Trophoblast cell (in vitro differentiated cells and primary cell): ENCODE measurements at regions not wholly inside any gene's neighbourhood (a gene's known extent, or its start where the extent isn't known, plus 50 kb on each side); places are given as distances from the start of the nearest gene placed in this dataset.
A peak's percentile ranks its signal among the peaks of the same experiment; 100 is the strongest.

Source experiments
- DNase-seq, 2 donors: peaks; one replicate each; pipeline ENCODE4 v3.0.0-alpha.2; 2016
- H2AFZ ChIP-seq: 2 replicates; pipeline ENCODE4 v1.6.1; 2013; ENCODE audit warnings: low read length, moderate library complexity, mild to moderate bottlenecking; ENCODE audit not compliant: insufficient read depth, poor library complexity
- H2AK5ac ChIP-seq: 2 replicates; pipeline ENCODE4 v1.6.1; 2013; ENCODE audit warnings: mild to moderate bottlenecking, low read length
- H2BK120ac ChIP-seq: 2 replicates; pipeline ENCODE4 v1.6.1; 2013; ENCODE audit warnings: low read length, mild to moderate bottlenecking, moderate library complexity; ENCODE audit not compliant: insufficient read depth, poor library complexity
- H2BK12ac ChIP-seq: 2 replicates; pipeline ENCODE4 v1.6.1; 2013; ENCODE audit warnings: mild to moderate bottlenecking, low read length, moderate library complexity
- H2BK5ac ChIP-seq: 2 replicates; pipeline ENCODE4 v1.6.1; 2013; ENCODE audit warnings: low read length, low read depth, moderate library complexity, mild to moderate bottlenecking; ENCODE audit not compliant: poor library complexity
- H3K14ac ChIP-seq: 2 replicates; pipeline ENCODE4 v1.6.1; 2013; ENCODE audit warnings: mild to moderate bottlenecking, low read length
- H3K18ac ChIP-seq: 2 replicates; pipeline ENCODE4 v1.6.1; 2013; ENCODE audit warnings: mild to moderate bottlenecking, low read length
- H3K23ac ChIP-seq: 2 replicates; pipeline ENCODE4 v1.6.1; 2013; ENCODE audit warnings: low read length
- H3K27ac ChIP-seq: 2 replicates; pipeline ENCODE4 v1.5.1; 2013; ENCODE audit warnings: low read depth, mild to moderate bottlenecking, inconsistent platforms, low read length, moderate library complexity
- H3K27me3 ChIP-seq: 2 replicates; pipeline ENCODE4 v1.6.1; 2013; ENCODE audit warnings: inconsistent platforms, mild to moderate bottlenecking, low read length, moderate library complexity; ENCODE audit not compliant: insufficient read depth
- H3K36me3 ChIP-seq, 2 experiments: 1 replicate in 1 of 2; 2 replicates in 1 of 2; pipeline ENCODE4 v1.6.1; 2013; ENCODE audit warnings: low read length in 2 of 2, mild to moderate bottlenecking in 2 of 2, moderate library complexity in 1 of 2; ENCODE audit not compliant: insufficient read depth in 2 of 2, control insufficient read depth in 1 of 2
- H3K4ac ChIP-seq: 2 replicates; pipeline ENCODE4 v1.6.1; 2013; ENCODE audit warnings: low read depth, mild to moderate bottlenecking, low read length, moderate library complexity
- H3K4me1 ChIP-seq, 2 experiments: 1 replicate in 1 of 2; 2 replicates in 1 of 2; pipeline ENCODE4 v1.6.1; 2013; ENCODE audit warnings: low read length in 2 of 2, mild to moderate bottlenecking in 2 of 2, moderate library complexity in 1 of 2; ENCODE audit not compliant: insufficient read depth in 2 of 2, control insufficient read depth in 1 of 2
- H3K4me2 ChIP-seq: 2 replicates; pipeline ENCODE4 v1.6.1; 2013; ENCODE audit warnings: inconsistent platforms, mild to moderate bottlenecking, low read length, moderate library complexity
- H3K4me3 ChIP-seq: 2 replicates; pipeline ENCODE4 v1.5.1; 2013; ENCODE audit warnings: mild to moderate bottlenecking, low read depth, low read length, inconsistent platforms
- H3K79me1 ChIP-seq: one replicate; pipeline ENCODE4 v1.6.1; 2013; ENCODE audit warnings: low read length
- H3K79me2 ChIP-seq: 2 replicates; pipeline ENCODE4 v1.6.1; 2013; ENCODE audit warnings: low read length, mild to moderate bottlenecking; ENCODE audit not compliant: control insufficient read depth, insufficient read depth, poor library complexity
- H3K9ac ChIP-seq: 2 replicates; pipeline ENCODE4 v1.6.1; 2013; ENCODE audit warnings: mild to moderate bottlenecking, low read length
- H3K9me3 ChIP-seq: 2 replicates; pipeline ENCODE4 v1.6.1; 2013; ENCODE audit warnings: low read depth, mild to moderate bottlenecking, control low read depth, inconsistent platforms, low read length; ENCODE audit not compliant: insufficient read depth
- H4K12ac ChIP-seq: 2 replicates; pipeline ENCODE4 v1.6.1; 2013; ENCODE audit warnings: low read depth, mild to moderate bottlenecking, low read length, moderate library complexity
- H4K8ac ChIP-seq: 2 replicates; pipeline ENCODE4 v1.6.1; 2013; ENCODE audit warnings: low read depth, mild to moderate bottlenecking, low read length, moderate library complexity
- H4K91ac ChIP-seq: one replicate; pipeline ENCODE4 v1.6.1; 2013; ENCODE audit warnings: low read depth, mild to moderate bottlenecking, low read length, moderate library complexity
- WGBS: extraction: QIAGEN DNeasy Blood & Tissue Kit; methylation state at CpG from one replicate; pipeline ENCODE4 v1.1.7; 2013; ENCODE audit warnings: missing lambda C conversion rate; ENCODE audit not compliant: insufficient read length, insufficient coverage; ENCODE audit errors: extremely low coverage; 5-methylcytosine and 5-hydroxymethylcytosine counted together

DNA sequence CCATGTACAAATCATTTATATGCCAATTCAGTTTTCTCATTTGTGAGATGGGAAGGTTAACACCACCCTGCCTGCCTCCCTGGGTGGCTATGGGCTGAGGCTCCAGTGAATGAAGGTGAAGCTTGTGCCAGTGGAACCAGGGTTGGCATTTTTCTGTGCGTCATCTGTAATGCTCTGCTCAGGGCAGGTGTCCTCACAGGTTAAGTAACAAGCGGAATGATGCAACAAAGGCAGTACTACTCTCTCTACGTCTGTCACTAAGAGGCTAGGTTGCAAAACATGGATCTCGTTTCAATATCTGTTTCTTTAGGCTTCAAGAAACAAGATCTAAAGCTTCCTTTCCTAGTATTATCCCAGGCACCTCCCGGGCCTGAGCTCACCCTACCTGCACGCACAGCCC, 67.0 kb upstream of the ZNF648 start:
- peak; percentile 80 to 97 for DNase-seq
- H2BK12ac ChIP-seq, result no peak overlapping the region
- H4K91ac ChIP-seq, result no peak overlapping the region
- no peak overlapping the region for H3K14ac ChIP-seq
- no peak overlapping the region for H4K12ac ChIP-seq
- no peaks in the 10 kb centered on the region for H3K36me3 ChIP-seq
- H3K4me1 ChIP-seq, result no peaks in the 10 kb centered on the region
- no peaks in the 10 kb centered on the region for H3K79me1 ChIP-seq
- no peak overlapping the region for H3K4me2 ChIP-seq
- no peak overlapping the region for H2AK5ac ChIP-seq
- H4K8ac ChIP-seq, result no peak overlapping the region
- no CpG with 5 or more reads among the region's 6 CpGs for WGBS
- H3K4me3 ChIP-seq, result peak overlapping the region; percentile 23
- H2BK120ac ChIP-seq, result no peak overlapping the region
- H3K23ac ChIP-seq, result no peak overlapping the region
- H3K4ac ChIP-seq, result no peak overlapping the region
- H2BK5ac ChIP-seq, result no peak overlapping the region
- H3K9ac ChIP-seq, result peak overlapping the region; percentile 46
- no peaks in the 10 kb centered on the region for H3K79me2 ChIP-seq
- H3K27me3 ChIP-seq, result no peaks in the 10 kb centered on the region
- H3K9me3 ChIP-seq, result no peaks in the 10 kb centered on the region
- H3K27ac ChIP-seq, result no peak overlapping the region
- no peak overlapping the region for H2AFZ ChIP-seq
- H3K18ac ChIP-seq, result no peak overlapping the region

DNA sequence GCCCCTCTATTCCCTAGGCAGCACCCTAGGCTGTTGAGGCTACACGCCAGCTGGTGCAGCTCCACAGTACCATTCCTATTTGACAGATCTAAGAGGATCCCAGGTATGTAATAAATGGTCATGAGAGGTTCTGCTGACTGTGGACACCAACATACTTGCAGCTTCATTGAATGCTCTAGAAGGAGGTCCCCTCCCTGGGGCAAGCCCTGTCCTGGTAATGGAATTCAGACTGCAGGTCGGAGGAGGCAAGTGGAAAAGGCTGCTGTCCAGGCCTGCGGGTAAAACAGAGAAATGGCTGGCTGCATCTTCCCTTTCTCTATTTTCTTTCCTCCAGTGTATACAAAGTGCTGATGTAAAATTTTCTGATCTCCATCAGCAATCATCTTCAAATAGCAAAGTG, 66.1 kb upstream of the ZNF648 start:
- Histone ChIP-seq H3K27me3 (no peaks in the 10 kb centered on the region), H2BK5ac (no peak overlapping the region)
- no CpG with 5 or more reads among the region's 3 CpGs for WGBS

GRCh38 chr1:182126272-182126800, 64.8 kb upstream of the ZNF648 start:
- Histone ChIP-seq H3K4me3 (no peak overlapping the region), H3K36me3 (no peaks in the 10 kb centered on the region), H3K14ac (no peak overlapping the region), H3K23ac (no peak overlapping the region), H3K79me2 (no peaks in the 10 kb centered on the region), H2BK120ac (no peak overlapping the region), H2BK12ac (no peak overlapping the region), H3K9me3 (no peaks in the 10 kb centered on the region), H3K27ac (no peak overlapping the region), H2AK5ac (no peak overlapping the region), H3K4me2 (no peak overlapping the region), H3K27me3 (no peaks in the 10 kb centered on the region), H3K4me1 (peaks cover 6% of the 10 kb centered on the region in 2 experiments), H4K8ac (no peak overlapping the region), H4K91ac (no peak overlapping the region), H2AFZ (no peak overlapping the region), H3K4ac (no peak overlapping the region), H3K18ac (no peak overlapping the region), H3K79me1 (no peaks in the 10 kb centered on the region), H3K9ac (no peak overlapping the region), H2BK5ac (no peak overlapping the region), H4K12ac (no peak overlapping the region)
- DNase-seq, result peak in 1 of 2 donors; percentile 52
- no CpG with 5 or more reads among the region's 2 CpGs for WGBS

More for the DNA sequence above, 66.1 kb upstream of the ZNF648 start:
- Histone ChIP-seq H4K91ac (no peak overlapping the region), H2BK12ac (no peak overlapping the region), H3K9ac (no peak overlapping the region), H3K4me1 (no peaks in the 10 kb centered on the region), H3K4ac (no peak overlapping the region), H3K27ac (no peak overlapping the region), H4K8ac (no peak overlapping the region), H2BK120ac (no peak overlapping the region), H3K4me3 (no peak overlapping the region), H2AFZ (no peak overlapping the region), H2AK5ac (no peak overlapping the region), H3K23ac (no peak overlapping the region), H3K18ac (no peak overlapping the region), H3K79me1 (no peaks in the 10 kb centered on the region), H3K36me3 (no peaks in the 10 kb centered on the region), H3K9me3 (no peaks in the 10 kb centered on the region), H3K4me2 (no peak overlapping the region), H4K12ac (no peak overlapping the region), H3K14ac (no peak overlapping the region), H3K79me2 (no peaks in the 10 kb centered on the region)
- DNase-seq, result peak; percentile 74 to 82

DNA sequence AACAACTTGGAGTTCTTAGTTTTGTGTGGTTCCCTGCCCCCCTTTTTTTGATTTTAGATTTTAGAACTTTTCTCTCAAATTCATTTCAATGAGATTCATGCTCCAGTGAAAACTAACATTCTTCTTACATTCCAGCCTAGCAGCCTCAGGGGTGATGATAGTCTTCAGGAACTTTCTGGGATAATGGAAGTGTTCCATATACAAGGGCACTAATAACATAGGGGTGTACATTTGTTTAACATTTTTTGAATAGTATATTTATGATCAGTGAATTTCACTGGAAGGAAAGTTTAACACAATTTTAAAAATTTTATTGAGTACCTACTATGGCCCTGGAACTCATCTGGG, 61.4 kb upstream of the ZNF648 start:
- no peak overlapping the region for H2BK120ac ChIP-seq
- H2AK5ac ChIP-seq, result no peak overlapping the region
- H3K27me3 ChIP-seq, result no peaks in the 10 kb centered on the region
- H3K18ac ChIP-seq, result no peak overlapping the region
- H3K9ac ChIP-seq, result no peak overlapping the region
- no peak overlapping the region for H2AFZ ChIP-seq
- no peak overlapping the region for H2BK12ac ChIP-seq
- H3K79me1 ChIP-seq, result peaks cover 1% of the 10 kb centered on the region
- peak; percentile 40 to 80 for DNase-seq
- H3K36me3 ChIP-seq, result no peaks in the 10 kb centered on the region
- H3K4ac ChIP-seq, result no peak overlapping the region
- H3K14ac ChIP-seq, result no peak overlapping the region
- no peak overlapping the region for H2BK5ac ChIP-seq
- no peaks in the 10 kb centered on the region for H3K9me3 ChIP-seq
- H3K23ac ChIP-seq, result no peak overlapping the region
- no peak overlapping the region for H3K27ac ChIP-seq
- H3K79me2 ChIP-seq, result no peaks in the 10 kb centered on the region
- no peak overlapping the region for H4K8ac ChIP-seq
- no peak overlapping the region for H3K4me3 ChIP-seq
- peaks cover 6 to 11% of the 10 kb centered on the region in 2 experiments for H3K4me1 ChIP-seq
- H4K91ac ChIP-seq, result no peak overlapping the region
- no peak overlapping the region for H4K12ac ChIP-seq
- no peak overlapping the region for H3K4me2 ChIP-seq
